K562 (cell line): ENCODE measurements at regions not wholly inside any gene's neighbourhood (a gene's known extent, or its start where the extent isn't known, plus 50 kb on each side); places are given as distances from the start of the nearest gene placed in this dataset.

Source experiments
- ATAC-seq: fragments of 200-7000 bp; cut with Tn5 transposase; 3 replicates; pipeline ENCODE4 v1.9.1; 2020; ENCODE audit warnings: moderate library complexity
- BruUV-seq: library from RNA; stranded (reverse); fragments of 400-500 nt; replicated peaks from 2 replicates; lab custom pipeline; 2021; lab: Mats Ljungman, UMichigan
- CTCF ChIA-PET: fragments of 300-600 bp; formaldehyde crosslinking; extraction: SDS; loops from one replicate; lab custom pipeline; 2021; ENCODE audit warnings: low intra/inter-chr PET ratio; lab: Yijun Ruan, JAX
- POLR2A ChIA-PET: fragments of 300-600, 350-650 bp; sonication (Branson Sonifier 250); formaldehyde crosslinking; extraction: SDS; loops from one replicate; lab custom pipeline; 2021; ENCODE audit warnings: antibody characterized with exemption, inconsistent platforms; lab: Yijun Ruan, JAX
- DNase-seq, 4 experiments: peaks; one replicate each; pipeline versions ENCODE4 v3.0.0 to v3.0.0-alpha.2; 2011 to 2018; ENCODE audit warnings: low spot score in 3 of 4, mixed read lengths in 3 of 4; ENCODE audit errors: extremely low read depth in 1 of 4
- FAIRE-seq: peaks from 2 replicates; lab custom pipeline; 2011; peaks lifted over from hg19 to GRCh38; lab: Jason Lieb, UNC
- H2AFZ ChIP-seq: 2 replicates; pipeline ENCODE4 v1.6.0; 2011; ENCODE audit warnings: low read depth, low read length, control low read depth, inconsistent platforms
- H3K27ac ChIP-seq: fragments of 200-600 bp; 3 replicates; pipeline ENCODE4 v1.8.0; 2011; ENCODE audit warnings: low read depth, mild to moderate bottlenecking, control low read depth, inconsistent platforms, low read length, moderate library complexity, mixed read lengths; ENCODE audit errors: extremely low read depth
- H3K27me3 ChIP-seq, 2 experiments: fragments of 300-600 bp in 1 of 2; 2 replicates in 1 of 2; 3 replicates in 1 of 2; pipeline versions ENCODE4 v1.6.0 to v1.8.0; 2011; ENCODE audit warnings: inconsistent platforms in 2 of 2, low read length in 2 of 2, mild to moderate bottlenecking in 1 of 2, mixed read lengths in 1 of 2, moderate library complexity in 1 of 2; ENCODE audit not compliant: control insufficient read depth in 2 of 2, insufficient read depth in 2 of 2
- H3K36me3 ChIP-seq: fragments of 300-600 bp; 3 replicates; pipeline ENCODE4 v1.8.0; 2011; ENCODE audit warnings: mild to moderate bottlenecking, low read length, inconsistent platforms; ENCODE audit not compliant: control insufficient read depth, insufficient read depth
- H3K4me1 ChIP-seq, 2 experiments: fragments of 200-600 bp in 1 of 2; replicated peaks in 1 of 2; 2 replicates in 1 of 2; 3 replicates in 1 of 2; pipeline versions ENCODE4 v1.5.1 to v1.8.0; 2011; ENCODE audit warnings: inconsistent platforms in 2 of 2, low read length in 2 of 2, mild to moderate bottlenecking in 1 of 2, mixed read lengths in 1 of 2, moderate library complexity in 1 of 2; ENCODE audit not compliant: control insufficient read depth in 2 of 2, insufficient read depth in 2 of 2
- H3K4me2 ChIP-seq: 2 replicates; pipeline ENCODE4 v1.6.1; 2011; ENCODE audit warnings: low read length, control low read depth, inconsistent platforms, mixed read lengths; ENCODE audit not compliant: insufficient read depth
- H3K4me3 ChIP-seq: fragments of 200-600 bp; sonication (generic), shearing (Covaris generic); 2 replicates; pipeline ENCODE4 v1.5.1; 2016; ENCODE audit warnings: control low read depth, inconsistent platforms
- H3K79me2 ChIP-seq: fragments of 200-600 bp; 3 replicates; pipeline ENCODE4 v1.8.0; 2011; ENCODE audit warnings: low read length, inconsistent platforms; ENCODE audit not compliant: control insufficient read depth, insufficient read depth
- H3K9ac ChIP-seq, 2 experiments: 2 replicates each; pipeline versions ENCODE4 v1.6.0 to v1.6.1; 2011; ENCODE audit warnings: low read depth in 2 of 2, low read length in 2 of 2, control low read depth in 1 of 2, inconsistent platforms in 1 of 2, mild to moderate bottlenecking in 1 of 2, mixed read lengths in 1 of 2; ENCODE audit not compliant: insufficient read depth in 1 of 2
- H3K9me1 ChIP-seq: one replicate; pipeline ENCODE4 v1.6.0; 2011; ENCODE audit warnings: inconsistent platforms, mild to moderate bottlenecking, low read length, moderate library complexity; ENCODE audit not compliant: control insufficient read depth, insufficient read depth
- H3K9me3 ChIP-seq: replicated peaks from 2 replicates; pipeline ENCODE4 v1.5.1; 2011; ENCODE audit warnings: low read depth, low read length, inconsistent platforms; ENCODE audit not compliant: control insufficient read depth, insufficient read depth
- H4K20me1 ChIP-seq: replicated peaks from 2 replicates; pipeline ENCODE4 v1.6.1; 2011; ENCODE audit warnings: low read length, inconsistent platforms, mixed read lengths; ENCODE audit not compliant: control insufficient read depth, insufficient read depth
- DLX4 ChIP-seq: fragments of 250-450 bp; sonication (Bioruptor Pico); IDR thresholded peaks from 2 replicates; pipeline ENCODE4 v1.6.1; 2021; ENCODE audit warnings: mild to moderate bottlenecking
- GTF2F1 ChIP-seq: IDR thresholded peaks from 2 replicates; pipeline ENCODE4 v1.6.1; 2011; ENCODE audit warnings: low read depth, low read length, improper control_type of control experiment
- HDAC1 ChIP-seq, 2 experiments: fragments of 450-650 bp; IDR thresholded peaks; 2 replicates each; pipeline ENCODE4 v1.6.1; 2016 to 2017; ENCODE audit warnings: inconsistent platforms in 1 of 2, mild to moderate bottlenecking in 1 of 2, moderate library complexity in 1 of 2
- HNRNPL ChIP-seq: fragments of 200-400 bp; formaldehyde crosslinking; IDR thresholded peaks from 2 replicates; pipeline ENCODE4 v1.6.1; 2017; ENCODE audit warnings: low read depth, mild to moderate bottlenecking, low read length
- MAFF ChIP-seq: IDR thresholded peaks from 2 replicates; pipeline ENCODE4 v1.6.1; 2012; ENCODE audit warnings: low read length, improper control_type of control experiment
- NR2C2 ChIP-seq, 2 experiments: fragments of 200-800 bp in 1 of 2; sonication (Bioruptor generic) in 1 of 2; sonication (generic) in 1 of 2; formaldehyde crosslinking in 1 of 2; IDR thresholded peaks; 2 replicates each; pipeline versions ENCODE4 v1.6.1 to v1.8.0; 2016 to 2022; ENCODE audit warnings: mild to moderate bottlenecking in 1 of 2, missing compliant biosample characterization in 1 of 2, missing genetic modification characterization in 1 of 2, missing genetic modification reagents in 1 of 2
- SAFB2 ChIP-seq: fragments of 200-400 bp; formaldehyde crosslinking; IDR thresholded peaks from 2 replicates; pipeline ENCODE4 v1.6.1; 2018; ENCODE audit warnings: borderline replicate concordance, low read length, low read depth, moderate library complexity; ENCODE audit not compliant: severe bottlenecking
- SLC30A9 ChIP-seq: fragments of 250-450 bp; sonication (Bioruptor Pico); IDR thresholded peaks from 2 replicates; pipeline ENCODE4 v1.8.0; 2022; ENCODE audit warnings: mild to moderate bottlenecking, moderate library complexity
- SMAD2 ChIP-seq: fragments of 150-350 bp; IDR thresholded peaks from 2 replicates; pipeline ENCODE4 v1.6.1; 2014; ENCODE audit warnings: low read depth, mild to moderate bottlenecking, low read length
- SNRNP70 ChIP-seq: fragments of 200-400 bp; formaldehyde crosslinking; optimal IDR thresholded peaks from 2 replicates; pipeline ENCODE3; 2017; ENCODE audit warnings: low read depth, low read length
- THAP12 ChIP-seq: fragments of 250-450 bp; sonication (Bioruptor Pico); IDR thresholded peaks from 2 replicates; pipeline ENCODE4 v1.9.0; 2021; ENCODE audit warnings: mild to moderate bottlenecking, inconsistent platforms
- USF1 ChIP-seq: sonication (generic); formaldehyde crosslinking; IDR thresholded peaks from 2 replicates; pipeline ENCODE4 v1.9.0; 2022; ENCODE audit warnings: mild to moderate bottlenecking, missing genetic modification reagents
- ZNF24 ChIP-seq: fragments of 450-650 bp; IDR thresholded peaks from 2 replicates; pipeline ENCODE4 v1.6.1; 2016
- ZNF274 ChIP-seq: IDR thresholded peaks from 2 replicates; pipeline ENCODE4 v1.6.1; 2011; ENCODE audit warnings: low read depth, mild to moderate bottlenecking, low read length, moderate library complexity, borderline replicate concordance
- ZNF609 ChIP-seq: sonication (generic); formaldehyde crosslinking; IDR thresholded peaks from 2 replicates; pipeline ENCODE4 v1.8.1; 2023; ENCODE audit warnings: missing genetic modification reagents, mild to moderate bottlenecking, borderline replicate concordance
- WGBS: fragments of 100-300 bp; shearing (Covaris generic); methylation state at CpG from one replicate; pipeline ENCODE4 v1.1.6; 2016; ENCODE audit warnings: low coverage, mixed read lengths; ENCODE audit not compliant: insufficient coverage; ENCODE audit errors: missing lambda C conversion rate; 5-methylcytosine and 5-hydroxymethylcytosine counted together
- in situ Hi-C: fragments of 300-500 bp; cut with MboI; formaldehyde crosslinking; loops from 4 replicates; pipeline ENCODE4 v1.15.0; 2018; ENCODE audit warnings: inconsistent platforms, mixed read lengths
- intact Hi-C: fragments of 100-400 bp; cut with micrococcal nuclease; formaldehyde crosslinking; loops from 2 replicates; pipeline ENCODE4 v1.14.2; 2022

- H3K4me1 ChIP-seq, result peaks cover 0 to 14% of the 10 kb centered on the region in 2 experiments; a peak in 4 of 5 replicates
- H3K79me2 ChIP-seq, result no peaks in the 10 kb centered on the region
- in situ Hi-C loops (no loop called here), intact Hi-C loops (no loop called here)
- H3K4me3 ChIP-seq, result no peak overlapping the region
- no peaks in the 10 kb centered on the region for H3K27me3 ChIP-seq
- no peak overlapping the region for H2AFZ ChIP-seq
- BruUV-seq, result no TSS peak
- ATAC-seq (no peak), DNase-seq (no peak), FAIRE-seq (no peak)
- H4K20me1 ChIP-seq, result no peaks in the 10 kb centered on the region
- no peak overlapping the region for H3K27ac ChIP-seq
- ChIA-PET POLR2A (interaction anchor here (0.9 kb wide), 1 partner anchor 16 kb away, joined by 3 read pairs; no protein-coding TSS in a partner anchor), CTCF (no interaction called here)
- WGBS, result 0% methylated on average over 1 of the region's 2 CpGs
- 0 out of 2 replicates have a peak, but pooled peaks cover 2% of the 10 kb centered on the region for H3K9me3 ChIP-seq
- no peaks in the 10 kb centered on the region for H3K9me1 ChIP-seq
- no peak overlapping the region for H3K4me2 ChIP-seq
- no peak overlapping the region for H3K9ac ChIP-seq
- H3K36me3 ChIP-seq, result no peaks in the 10 kb centered on the region
- no peak for TF ChIP-seq SNRNP70
- no peak for TF ChIP-seq ZNF274
- no peak for TF ChIP-seq HDAC1 (IDR thresholded peaks at IDR 0.05)
- TF ChIP-seq SMAD2, result no peak
- no peak for TF ChIP-seq DLX4 (CRISPR knock-in tag)
- no peak for TF ChIP-seq USF1 (CRISPR knock-in tag)
- no peak for TF ChIP-seq SAFB2
- TF ChIP-seq SLC30A9 (CRISPR knock-in tag), result no peak
- TF ChIP-seq THAP12, result no peak
- no peak for TF ChIP-seq HNRNPL
- TF ChIP-seq MAFF, result no peak
- no peak for TF ChIP-seq ZNF24
- TF ChIP-seq GTF2F1, result no peak
- TF ChIP-seq NR2C2 (CRISPR knock-in tag; IDR thresholded peaks at IDR 0.05), result no peak
- no peak for TF ChIP-seq NR2C2 (tag; IDR thresholded peaks at IDR 0.05)
- TF ChIP-seq ZNF609 (CRISPR knock-in tag), result no peak
Observed at GRCh38 chr14:65259000-65259399, 153.5 kb upstream of the FUT8 start.
